H1 (cell line): ENCODE measurements at regions not wholly inside any gene's neighbourhood (a gene's known extent, or its start where the extent isn't known, plus 50 kb on each side); places are given as distances from the start of the nearest gene placed in this dataset.

Source experiments
- CTCF ChIA-PET: fragments of 300-600 bp; sonication (Branson Sonifier 250); formaldehyde crosslinking; loops from one replicate; lab custom pipeline; 2021; ENCODE audit not compliant: partially characterized antibody; lab: Charles Lee
- POLR2A ChIA-PET: fragments of 300-600 bp; sonication (Branson Sonifier 250); formaldehyde crosslinking; loops from one replicate; lab custom pipeline; 2021; ENCODE audit warnings: inconsistent platforms; ENCODE audit not compliant: partially characterized antibody; lab: Charles Lee
- DNase-seq, 2 experiments: peaks; one replicate each; pipeline versions ENCODE4 v3.0.0 to v3.0.0-alpha.2; 2010 to 2022; ENCODE audit warnings: low spot score in 2 of 2, low read depth in 1 of 2, mixed read lengths in 1 of 2
- FAIRE-seq: peaks from 2 replicates; lab custom pipeline; 2011; peaks lifted over from hg19 to GRCh38; lab: Jason Lieb, UNC
- H2AFZ ChIP-seq: 2 replicates; pipeline ENCODE4 v1.8.1; 2012; ENCODE audit warnings: low read length, inconsistent platforms
- H2AK5ac ChIP-seq: 2 replicates; pipeline ENCODE4 v1.6.1; 2013; ENCODE audit warnings: low read depth, low read length
- H2BK120ac ChIP-seq: replicated peaks from 2 replicates; pipeline ENCODE3; 2013; ENCODE audit warnings: low read depth, low read length, inconsistent platforms
- H2BK12ac ChIP-seq: 2 replicates; pipeline ENCODE4 v1.6.1; 2013; ENCODE audit warnings: low read depth, low read length
- H2BK15ac ChIP-seq: 2 replicates; pipeline ENCODE4 v1.6.1; 2013; ENCODE audit warnings: low read length
- H2BK20ac ChIP-seq: 2 replicates; pipeline ENCODE4 v1.6.1; 2013; ENCODE audit warnings: low read length
- H2BK5ac ChIP-seq: 2 replicates; pipeline ENCODE4 v1.6.1; 2013; ENCODE audit warnings: low read depth, low read length
- H3K14ac ChIP-seq: 2 replicates; pipeline ENCODE4 v1.6.1; 2013; ENCODE audit warnings: inconsistent platforms; ENCODE audit not compliant: insufficient read length
- H3K18ac ChIP-seq: 2 replicates; pipeline ENCODE4 v1.6.1; 2013; ENCODE audit warnings: low read length; ENCODE audit errors: extremely low read depth
- H3K23ac ChIP-seq: 2 replicates; pipeline ENCODE4 v1.6.1; 2013; ENCODE audit warnings: inconsistent platforms; ENCODE audit not compliant: insufficient read length
- H3K23me2 ChIP-seq: 2 replicates; pipeline ENCODE4 v1.6.1; 2013; ENCODE audit warnings: low read depth, low read length
- H3K27ac ChIP-seq: 2 replicates; pipeline ENCODE4 v1.6.1; 2011; ENCODE audit warnings: low read depth, low read length, inconsistent platforms
- H3K27me3 ChIP-seq, 4 experiments: replicated peaks in 1 of 4; 1 replicate in 1 of 4; 2 replicates in 3 of 4; pipeline versions ENCODE4 v1.6.1 to v1.8.1; 2011 to 2013; ENCODE audit warnings: low read length in 3 of 4, mild to moderate bottlenecking in 3 of 4, inconsistent platforms in 2 of 4, mixed read lengths in 2 of 4, moderate library complexity in 1 of 4; ENCODE audit not compliant: control insufficient read depth in 3 of 4, insufficient read depth in 3 of 4; ENCODE audit errors: extremely low read depth in 1 of 4
- H3K36me3 ChIP-seq, 4 experiments: 2 replicates each; pipeline versions ENCODE4 v1.6.1 to v1.8.1; 2011 to 2013; ENCODE audit warnings: mild to moderate bottlenecking in 4 of 4, low read length in 3 of 4, moderate library complexity in 2 of 4, control low read depth in 1 of 4, inconsistent platforms in 1 of 4; ENCODE audit not compliant: insufficient read depth in 4 of 4, control insufficient read depth in 2 of 4
- H3K4ac ChIP-seq: replicated peaks from 2 replicates; pipeline ENCODE3; 2013; ENCODE audit warnings: low read length, low read depth, mixed read lengths, inconsistent platforms; ENCODE audit not compliant: insufficient read length
- H3K4me1 ChIP-seq, 4 experiments: replicated peaks in 1 of 4; 1 replicate in 1 of 4; 2 replicates in 3 of 4; pipeline versions ENCODE4 v1.6.1 to v1.8.1; 2011 to 2013; ENCODE audit warnings: low read length in 3 of 4, inconsistent platforms in 2 of 4, mixed read lengths in 1 of 4; ENCODE audit not compliant: insufficient read depth in 4 of 4, control insufficient read depth in 3 of 4
- H3K4me2 ChIP-seq, 2 experiments: 2 replicates each; pipeline versions ENCODE4 v1.6.1 to v1.8.1; 2011 to 2013; ENCODE audit warnings: low read depth in 2 of 2, low read length in 2 of 2, control low read depth in 1 of 2, inconsistent platforms in 1 of 2, mild to moderate bottlenecking in 1 of 2; ENCODE audit not compliant: insufficient read depth in 1 of 2
- H3K4me3 ChIP-seq, 4 experiments: fragments of 200-600, 300-600 bp in 1 of 4; sonication (generic), shearing (Covaris generic), sonication (Bioruptor Twin) in 1 of 4; 2 replicates each; pipeline versions ENCODE4 v1.5.1 to v1.8.1; 2011 to 2016; ENCODE audit warnings: low read length in 4 of 4, low read depth in 3 of 4, control low read depth in 2 of 4, inconsistent platforms in 2 of 4, mild to moderate bottlenecking in 2 of 4, mixed read lengths in 1 of 4, moderate library complexity in 1 of 4; ENCODE audit not compliant: insufficient read depth in 2 of 4; ENCODE audit errors: extremely low read depth in 1 of 4
- H3K56ac ChIP-seq: replicated peaks from 2 replicates; pipeline ENCODE3; 2013; ENCODE audit warnings: low read depth, mild to moderate bottlenecking, mixed read lengths, low read length, inconsistent platforms; ENCODE audit not compliant: insufficient read length
- H3K79me1 ChIP-seq: 2 replicates; pipeline ENCODE4 v1.6.1; 2013; ENCODE audit warnings: low read depth, low read length, control low read depth
- H3K79me2 ChIP-seq, 2 experiments: 2 replicates each; pipeline versions ENCODE4 v1.6.1 to v1.8.1; 2012 to 2013; ENCODE audit warnings: low read length in 2 of 2, mild to moderate bottlenecking in 2 of 2, inconsistent platforms in 1 of 2; ENCODE audit not compliant: insufficient read depth in 2 of 2, control insufficient read depth in 1 of 2
- H3K9ac ChIP-seq, 4 experiments: replicated peaks in 1 of 4; 1 replicate in 1 of 4; 2 replicates in 3 of 4; pipeline versions ENCODE4 v1.6.1 to v1.8.1; 2011 to 2013; ENCODE audit warnings: low read depth in 3 of 4, low read length in 3 of 4, control low read depth in 2 of 4, mild to moderate bottlenecking in 2 of 4, moderate library complexity in 2 of 4, inconsistent platforms in 1 of 4; ENCODE audit errors: extremely low read depth in 1 of 4
- H3K9me3 ChIP-seq, 2 experiments: 2 replicates each; pipeline versions ENCODE4 v1.6.1 to v1.8.1; 2012 to 2013; ENCODE audit warnings: mild to moderate bottlenecking in 2 of 2, moderate library complexity in 2 of 2, control low read depth in 1 of 2, inconsistent platforms in 1 of 2, low read depth in 1 of 2, low read length in 1 of 2, mixed read lengths in 1 of 2; ENCODE audit not compliant: insufficient read depth in 2 of 2
- H4K20me1 ChIP-seq, 2 experiments: replicated peaks in 1 of 2; 2 replicates each; pipeline versions ENCODE3 to v1.8.1; 2011 to 2013; ENCODE audit warnings: inconsistent platforms in 2 of 2, low read length in 2 of 2, mild to moderate bottlenecking in 1 of 2; ENCODE audit not compliant: insufficient read depth in 2 of 2, control insufficient read depth in 1 of 2
- H4K5ac ChIP-seq: 2 replicates; pipeline ENCODE4 v1.6.1; 2013; ENCODE audit warnings: low read length, low read depth, mixed read lengths, inconsistent platforms; ENCODE audit not compliant: insufficient read length
- H4K8ac ChIP-seq: 2 replicates; pipeline ENCODE4 v1.8.0; 2013; ENCODE audit warnings: mild to moderate bottlenecking, moderate library complexity, low read length, inconsistent platforms; ENCODE audit not compliant: insufficient read depth; ENCODE audit errors: extremely low read depth
- H4K91ac ChIP-seq: replicated peaks from 2 replicates; pipeline ENCODE3; 2013; ENCODE audit warnings: low read length, mixed read lengths, inconsistent platforms; ENCODE audit not compliant: insufficient read length
- KDM4A ChIP-seq: IDR thresholded peaks from one replicate; pipeline ENCODE4 v1.7.1; 2012; ENCODE audit warnings: low read depth, mild to moderate bottlenecking, moderate library complexity, low read length, inconsistent platforms; ENCODE audit not compliant: severe bottlenecking
- WGBS, 2 experiments: shearing (Covaris generic) in 1 of 2; methylation state at CpG; one replicate each; pipeline versions ENCODE4 v1.1.6 to v1.1.7; 2013 to 2015; ENCODE audit warnings: low lambda C conversion rate in 2 of 2, mixed read lengths in 2 of 2, inconsistent platforms in 1 of 2, low coverage in 1 of 2, missing lambda C conversion rate in 1 of 2; ENCODE audit not compliant: insufficient replicate concordance in 2 of 2, insufficient coverage in 1 of 2, insufficient read length in 1 of 2; ENCODE audit errors: extremely low coverage in 1 of 2, missing lambda C conversion rate in 1 of 2; 5-methylcytosine and 5-hydroxymethylcytosine counted together

DNA sequence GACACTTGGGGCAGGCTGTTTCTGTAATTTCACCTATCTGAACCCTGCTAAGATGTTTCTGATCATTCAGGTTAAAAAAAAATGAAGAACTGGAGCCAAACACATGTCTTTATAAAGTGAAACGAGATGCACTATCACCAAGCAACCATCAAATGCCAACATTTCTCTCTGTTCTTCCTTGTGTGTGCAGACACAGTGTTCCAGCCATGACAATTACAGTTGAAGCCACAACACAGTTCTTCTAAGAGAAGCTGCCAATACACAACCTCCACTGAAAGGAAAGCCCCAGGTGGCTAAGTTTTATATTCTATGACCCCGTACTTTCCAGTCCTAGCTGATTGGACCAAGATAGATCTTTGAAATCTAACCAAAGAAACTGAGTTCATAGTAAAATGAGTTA lies 181.8 kb downstream of the RAD51AP2 start:
- H3K79me1 ChIP-seq: no peaks in the 10 kb centered on the region
- no peaks in the 10 kb centered on the region; a peak in 1 of 4 replicates for H3K9me3 ChIP-seq
- no peaks in the 10 kb centered on the region for H4K20me1 ChIP-seq
- no peak overlapping the region for H2BK20ac ChIP-seq
- no peak overlapping the region for H2BK15ac ChIP-seq
- TF ChIP-seq KDM4A: no peak
- H4K5ac ChIP-seq: no peak overlapping the region
- no peak overlapping the region for H3K27ac ChIP-seq
- H3K27me3 ChIP-seq: no peaks in the 10 kb centered on the region
- no peak overlapping the region for H2BK120ac ChIP-seq
- H3K4me1 ChIP-seq: peaks cover 0 to 2% (median 0%) of the 10 kb centered on the region in 4 experiments; a peak in 1 of 7 replicates
- no peaks in the 10 kb centered on the region for H3K23me2 ChIP-seq
- no peaks in the 10 kb centered on the region for H3K79me2 ChIP-seq
- DNase-seq: no peak
- no peak overlapping the region for H2AFZ ChIP-seq
- H3K56ac ChIP-seq: no peak overlapping the region
- no peak overlapping the region for H2AK5ac ChIP-seq
- no peak overlapping the region for H2BK12ac ChIP-seq
- H3K18ac ChIP-seq: no peak overlapping the region
- ChIA-PET POLR2A (no interaction called here), CTCF (interaction anchor here (2.2 kb wide), 1 partner anchor 26 kb away, joined by 6 read pairs; no protein-coding TSS in a partner anchor)
- no peak overlapping the region for H4K8ac ChIP-seq
- no peak overlapping the region for H3K9ac ChIP-seq
- H2BK5ac ChIP-seq: no peak overlapping the region
- H3K36me3 ChIP-seq: no peaks in the 10 kb centered on the region
- no peak overlapping the region for H3K4me2 ChIP-seq
- no peak overlapping the region for H3K4ac ChIP-seq
- H3K14ac ChIP-seq: no peak overlapping the region
- H4K91ac ChIP-seq: no peak overlapping the region
- no peak overlapping the region for H3K4me3 ChIP-seq
- no peak overlapping the region for H3K23ac ChIP-seq
- 92% methylated on average over 2 of the region's 2 CpGs; no CpG with 5 or more reads in 1 of the 2 experiments for WGBS, 2 experiments
- FAIRE-seq: no peak
